ENCODE measurements at regions not wholly inside any gene's neighbourhood (a gene's known extent, or its start where the extent isn't known, plus 50 kb on each side); places are given as distances from the start of the nearest gene placed in this dataset.

GRCh38 chr4:73311428-73311827 is 52.8 kb upstream of the ANKRD17 start:
- Histone ChIP-seq H3K79me1 (ENCODE audit: insufficient read depth, low read depth, low read length, poor library complexity, severe bottlenecking) (no peaks in the 10 kb centered on the region), H3K23me2 (ENCODE audit: insufficient read length, low read depth, low read length, poor library complexity, severe bottlenecking) (no peaks in the 10 kb centered on the region), H3K9me3 (ENCODE audit: control insufficient read depth, low read depth, low read length) (no peaks in the 10 kb centered on the region), H3K4ac (ENCODE audit: low read depth, low read length) (no peak overlapping the region), H2AFZ (ENCODE audit: low read length) (no peak overlapping the region), H3T11ph (ENCODE audit: low read length) (no peak overlapping the region), H3K23ac (ENCODE audit: insufficient read length, low read depth, low read length) (no peak overlapping the region), H4K8ac (replicated peaks; ENCODE audit: insufficient read length, low read depth, low read length) (no peak overlapping the region), H3K18ac (ENCODE audit: insufficient read length, low read depth, low read length) (no peak overlapping the region), H3K14ac (ENCODE audit: insufficient read depth, low read length) (no peak overlapping the region), H2BK120ac (ENCODE audit: low read depth, low read length, poor library complexity, severe bottlenecking) (no peak overlapping the region), H4K20me1 (ENCODE audit: control insufficient read depth, insufficient read depth, insufficient read length) (no peaks in the 10 kb centered on the region), H4K91ac (ENCODE audit: insufficient read length, low read depth, low read length) (no peak overlapping the region), H2BK15ac (ENCODE audit: low read depth, low read length) (no peak overlapping the region), H3K9ac (ENCODE audit: extremely low read depth, insufficient read length, low read length) (no peak overlapping the region), H3K27ac (ENCODE audit: insufficient read length, low read depth, low read length) (no peak overlapping the region), H2BK5ac (ENCODE audit: insufficient read length, low read length) (no peak overlapping the region), H3K27me3 (ENCODE audit: insufficient read depth, low read length) (no peaks in the 10 kb centered on the region), H2AK5ac (ENCODE audit: insufficient read length, low read length) (no peak overlapping the region), H2BK12ac (ENCODE audit: insufficient read length, low read depth, low read length) (no peak overlapping the region), H3K79me2 (ENCODE audit: insufficient read depth, low read length) (no peaks in the 10 kb centered on the region), H4K5ac (ENCODE audit: insufficient read length, low read depth, low read length) (no peak overlapping the region), H2BK20ac (ENCODE audit: low read depth, low read length, poor library complexity, severe bottlenecking) (no peak overlapping the region), H3K56ac (ENCODE audit: insufficient read length, low read depth, low read length) (no peak overlapping the region), H3K4me2 (ENCODE audit: insufficient read depth, insufficient read length, low read length) (no peak overlapping the region), H3K4me1 (ENCODE audit: insufficient read depth, low read length) (no peaks in the 10 kb centered on the region)
- Mint-ChIP-seq H3K27me3 (ENCODE audit: low read depth) (no peaks in the 10 kb centered on the region), H3K9me3 (no peaks in the 10 kb centered on the region), H3K4me1 (no peaks in the 10 kb centered on the region), H3K36me3 (ENCODE audit: insufficient read depth in 1 of 3, low read depth in 3 of 3) (no peaks in the 10 kb centered on the region), H3K4me3 (no peak overlapping the region), H3K27ac (no peak overlapping the region)
- DNase-seq, result no peak
- TF ChIP-seq, protein P1, sequence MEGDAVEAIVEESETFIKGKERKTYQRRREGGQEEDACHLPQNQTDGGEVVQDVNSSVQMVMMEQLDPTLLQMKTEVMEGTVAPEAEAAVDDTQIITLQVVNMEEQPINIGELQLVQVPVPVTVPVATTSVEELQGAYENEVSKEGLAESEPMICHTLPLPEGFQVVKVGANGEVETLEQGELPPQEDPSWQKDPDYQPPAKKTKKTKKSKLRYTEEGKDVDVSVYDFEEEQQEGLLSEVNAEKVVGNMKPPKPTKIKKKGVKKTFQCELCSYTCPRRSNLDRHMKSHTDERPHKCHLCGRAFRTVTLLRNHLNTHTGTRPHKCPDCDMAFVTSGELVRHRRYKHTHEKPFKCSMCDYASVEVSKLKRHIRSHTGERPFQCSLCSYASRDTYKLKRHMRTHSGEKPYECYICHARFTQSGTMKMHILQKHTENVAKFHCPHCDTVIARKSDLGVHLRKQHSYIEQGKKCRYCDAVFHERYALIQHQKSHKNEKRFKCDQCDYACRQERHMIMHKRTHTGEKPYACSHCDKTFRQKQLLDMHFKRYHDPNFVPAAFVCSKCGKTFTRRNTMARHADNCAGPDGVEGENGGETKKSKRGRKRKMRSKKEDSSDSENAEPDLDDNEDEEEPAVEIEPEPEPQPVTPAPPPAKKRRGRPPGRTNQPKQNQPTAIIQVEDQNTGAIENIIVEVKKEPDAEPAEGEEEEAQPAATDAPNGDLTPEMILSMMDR (conservative IDR thresholded peaks at IDR 0.05), result peak; percentile 56
